ENCODE measurements at regions not wholly inside any gene's neighbourhood (a gene's known extent, or its start where the extent isn't known, plus 50 kb on each side); places are given as distances from the start of the nearest gene placed in this dataset.

DNA sequence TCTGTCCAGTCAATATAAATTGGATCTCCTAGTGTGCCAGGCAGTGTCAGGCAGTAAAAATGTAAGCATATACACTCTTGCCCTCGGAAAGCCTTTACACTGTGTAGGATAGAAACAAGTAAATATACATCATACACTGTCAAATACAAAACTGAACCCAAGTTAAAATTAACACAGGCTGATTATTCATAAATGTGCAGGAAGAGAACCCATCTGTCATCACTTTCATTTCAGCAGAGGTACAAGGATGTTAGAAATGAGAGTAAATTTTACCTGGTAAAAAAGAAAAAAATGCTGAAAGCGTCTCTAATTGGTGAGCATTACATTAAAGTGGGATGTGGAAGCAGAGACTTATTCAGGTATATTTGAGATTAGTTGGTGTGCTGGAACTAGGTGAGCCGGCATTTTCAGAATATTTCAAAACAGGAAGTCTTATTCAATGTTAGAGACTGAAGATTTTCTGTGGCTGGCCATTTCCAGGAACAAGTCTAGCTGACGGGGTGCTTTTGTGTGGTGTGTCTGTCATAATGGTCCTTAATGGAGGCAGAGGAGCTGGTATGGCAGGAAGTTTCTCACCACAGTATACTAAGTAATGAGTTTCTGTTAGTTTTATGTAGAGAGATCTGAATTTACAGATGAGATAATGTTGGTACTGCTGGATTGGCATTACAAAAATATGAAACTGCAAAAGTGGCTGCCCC lies 192.6 kb downstream of the CASP12 start:
- TF ChIP-seq, protein P1, sequence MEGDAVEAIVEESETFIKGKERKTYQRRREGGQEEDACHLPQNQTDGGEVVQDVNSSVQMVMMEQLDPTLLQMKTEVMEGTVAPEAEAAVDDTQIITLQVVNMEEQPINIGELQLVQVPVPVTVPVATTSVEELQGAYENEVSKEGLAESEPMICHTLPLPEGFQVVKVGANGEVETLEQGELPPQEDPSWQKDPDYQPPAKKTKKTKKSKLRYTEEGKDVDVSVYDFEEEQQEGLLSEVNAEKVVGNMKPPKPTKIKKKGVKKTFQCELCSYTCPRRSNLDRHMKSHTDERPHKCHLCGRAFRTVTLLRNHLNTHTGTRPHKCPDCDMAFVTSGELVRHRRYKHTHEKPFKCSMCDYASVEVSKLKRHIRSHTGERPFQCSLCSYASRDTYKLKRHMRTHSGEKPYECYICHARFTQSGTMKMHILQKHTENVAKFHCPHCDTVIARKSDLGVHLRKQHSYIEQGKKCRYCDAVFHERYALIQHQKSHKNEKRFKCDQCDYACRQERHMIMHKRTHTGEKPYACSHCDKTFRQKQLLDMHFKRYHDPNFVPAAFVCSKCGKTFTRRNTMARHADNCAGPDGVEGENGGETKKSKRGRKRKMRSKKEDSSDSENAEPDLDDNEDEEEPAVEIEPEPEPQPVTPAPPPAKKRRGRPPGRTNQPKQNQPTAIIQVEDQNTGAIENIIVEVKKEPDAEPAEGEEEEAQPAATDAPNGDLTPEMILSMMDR (conservative IDR thresholded peaks at IDR 0.05 in 1 of 2, IDR thresholded peaks at IDR 0.05 in 1 of 2; ENCODE audit: low read depth in 1 of 2, low read length in 2 of 2), result no peak
- no peak for TF ChIP-seq EZH2 (IDR thresholded peaks at IDR 0.05; ENCODE audit: low read length, missing control alignments)
